SK-N-SH (cell line): ENCODE measurements at regions not wholly inside any gene's neighbourhood (a gene's known extent, or its start where the extent isn't known, plus 50 kb on each side); places are given as distances from the start of the nearest gene placed in this dataset.
A peak's percentile ranks its signal among the peaks of the same experiment; 100 is the strongest.

Experiments used
- CTCF ChIA-PET: fragments of 300-600, 350-600 bp; formaldehyde crosslinking; extraction: SDS; loops from one replicate; lab custom pipeline; 2021; lab: Yijun Ruan, JAX
- POLR2A ChIA-PET: fragments of 350-600 bp; sonication (Branson Sonifier 250); formaldehyde crosslinking; extraction: SDS; loops from one replicate; lab custom pipeline; 2020; ENCODE audit warnings: antibody characterized with exemption, inconsistent platforms; lab: Yijun Ruan, JAX
- DNase-seq: peaks from one replicate; pipeline ENCODE4 v3.0.0; 2012
- H2AFZ ChIP-seq: fragments of 200-600 bp; sonication (generic); 2 replicates; pipeline ENCODE4 v1.8.1; 2016; ENCODE audit warnings: antibody characterized with exemption, mild to moderate bottlenecking, low read depth
- H3F3A ChIP-seq: fragments of 200-600 bp; sonication (generic); replicated peaks from 2 replicates; pipeline ENCODE3; 2016; ENCODE audit warnings: antibody characterized with exemption, mild to moderate bottlenecking; ENCODE audit not compliant: insufficient read depth
- H3K27ac ChIP-seq, 2 experiments: fragments of 200-500 bp in 1 of 2; fragments of 200-600 bp in 1 of 2; sonication (Bioruptor generic) in 1 of 2; sonication (generic), shearing (Covaris generic) in 1 of 2; 2 replicates each; pipeline versions ENCODE4 v1.5.1 to v1.6.1; 2014 to 2016; ENCODE audit warnings: low read depth in 2 of 2, inconsistent platforms in 1 of 2, low read length in 1 of 2, mild to moderate bottlenecking in 1 of 2, mixed read lengths in 1 of 2
- H3K27me3 ChIP-seq: fragments of 200-600 bp; sonication (generic), shearing (Covaris generic); 2 replicates; pipeline ENCODE4 v1.6.1; 2016; ENCODE audit warnings: mixed run types; ENCODE audit not compliant: insufficient read depth
- H3K36me3 ChIP-seq, 2 experiments: fragments of 200-500 bp in 1 of 2; fragments of 200-600 bp in 1 of 2; sonication (Bioruptor generic) in 1 of 2; sonication (generic) in 1 of 2; replicated peaks in 1 of 2; 2 replicates each; pipeline versions ENCODE3 to v1.5.1; 2014 to 2016; ENCODE audit warnings: low read length in 1 of 2, mild to moderate bottlenecking in 1 of 2; ENCODE audit not compliant: insufficient read depth in 2 of 2, control insufficient read depth in 1 of 2
- H3K4me1 ChIP-seq, 2 experiments: fragments of 200-500 bp in 1 of 2; fragments of 200-600 bp in 1 of 2; sonication (Bioruptor generic) in 1 of 2; sonication (generic), shearing (Covaris generic) in 1 of 2; 2 replicates each; pipeline versions ENCODE4 v1.5.1 to v1.6.1; 2014 to 2016; ENCODE audit warnings: low read depth in 1 of 2, low read length in 1 of 2, mixed run types in 1 of 2; ENCODE audit not compliant: insufficient read depth in 2 of 2, control insufficient read depth in 1 of 2
- H3K4me2 ChIP-seq: fragments of 200-600 bp; sonication (generic), shearing (Covaris generic); 2 replicates; pipeline ENCODE4 v1.6.1; 2017; ENCODE audit warnings: mixed run types
- H3K4me3 ChIP-seq, 2 experiments: fragments of 200-500 bp in 1 of 2; fragments of 200-600 bp in 1 of 2; sonication (Bioruptor generic) in 1 of 2; sonication (generic), shearing (Covaris generic) in 1 of 2; 2 replicates each; pipeline versions ENCODE4 v1.5.1 to v1.8.1; 2014 to 2016; ENCODE audit warnings: low read depth in 2 of 2, inconsistent platforms in 1 of 2, low read length in 1 of 2, mild to moderate bottlenecking in 1 of 2, mixed read lengths in 1 of 2, moderate library complexity in 1 of 2
- H3K79me2 ChIP-seq: fragments of 200-600 bp; sonication (generic); 2 replicates; pipeline ENCODE4 v1.8.1; 2017; ENCODE audit warnings: mild to moderate bottlenecking; ENCODE audit not compliant: insufficient read depth
- H3K9ac ChIP-seq: fragments of 200-600 bp; sonication (generic); 2 replicates; pipeline ENCODE4 v1.6.1; 2017; ENCODE audit warnings: mixed run types
- H3K9me2 ChIP-seq: fragments of 200-600 bp; sonication (generic); 2 replicates; pipeline ENCODE4 v1.6.1; 2017; ENCODE audit warnings: mixed run types
- H3K9me3 ChIP-seq: fragments of 200-600 bp; sonication (generic); 2 replicates; pipeline ENCODE4 v1.6.1; 2017; ENCODE audit warnings: mixed run types, mild to moderate bottlenecking, moderate library complexity
- H4K20me1 ChIP-seq: fragments of 200-600 bp; sonication (generic); 2 replicates; pipeline ENCODE4 v1.6.1; 2017; ENCODE audit warnings: mild to moderate bottlenecking, mixed run types; ENCODE audit not compliant: insufficient read depth
- CHD2 ChIP-seq: fragments of 150-350 bp; IDR thresholded peaks from 2 replicates; pipeline ENCODE4 v1.6.1; 2018; ENCODE audit warnings: low read length; ENCODE audit not compliant: partially characterized antibody
- ELF1 ChIP-seq: IDR thresholded peaks from 2 replicates; pipeline ENCODE4 v1.4.0; 2012
- EP300 ChIP-seq, 2 experiments: IDR thresholded peaks; 2 replicates each; pipeline versions ENCODE4 v1.4.0 to v1.6.1; 2012; ENCODE audit warnings: borderline replicate concordance in 1 of 2, low read depth in 1 of 2, low read length in 1 of 2
- FOSL2 ChIP-seq: IDR thresholded peaks from 2 replicates; pipeline ENCODE4 v1.4.0; 2012; ENCODE audit warnings: low read depth, mild to moderate bottlenecking, moderate library complexity, borderline replicate concordance
- FOXJ3 ChIP-seq: sonication (generic); formaldehyde crosslinking; IDR thresholded peaks from 2 replicates; pipeline ENCODE4 v1.5.1; 2020; ENCODE audit warnings: mild to moderate bottlenecking, missing genetic modification reagents
- FOXM1 ChIP-seq: IDR thresholded peaks from 2 replicates; pipeline ENCODE4 v1.4.0; 2012; ENCODE audit warnings: low read depth, mild to moderate bottlenecking
- GABPA ChIP-seq: IDR thresholded peaks from 2 replicates; pipeline ENCODE4 v1.4.0; 2012; ENCODE audit warnings: low read depth, mild to moderate bottlenecking
- GATA2 ChIP-seq: sonication (generic); formaldehyde crosslinking; IDR thresholded peaks from 2 replicates; pipeline ENCODE4 v1.5.0; 2020; ENCODE audit warnings: mild to moderate bottlenecking, missing genetic modification reagents
- JUND ChIP-seq: IDR thresholded peaks from 2 replicates; pipeline ENCODE4 v1.4.0; 2012
- MAX ChIP-seq: IDR thresholded peaks from 2 replicates; pipeline ENCODE4 v1.4.0; 2012; ENCODE audit warnings: low read depth
- NFIC ChIP-seq: IDR thresholded peaks from 2 replicates; pipeline ENCODE4 v1.4.0; 2012; ENCODE audit warnings: borderline replicate concordance
- PBX3 ChIP-seq: IDR thresholded peaks from 2 replicates; pipeline ENCODE4; 2012
- POLR2AphosphoS5 ChIP-seq: IDR thresholded peaks from 2 replicates; pipeline ENCODE4 v1.6.1; 2012; ENCODE audit warnings: low read depth, low read length
- RAD21 ChIP-seq: IDR thresholded peaks from 2 replicates; pipeline ENCODE4 v1.6.1; 2012; ENCODE audit warnings: mild to moderate bottlenecking, low read length
- REST ChIP-seq: IDR thresholded peaks from 2 replicates; pipeline ENCODE4 v1.6.1; 2012; ENCODE audit warnings: mild to moderate bottlenecking, low read depth, low read length, moderate library complexity
- SMC3 ChIP-seq: IDR thresholded peaks from 2 replicates; pipeline ENCODE4 v1.6.1; 2012; ENCODE audit warnings: low read depth, low read length, improper control_type of control experiment
- TAF1 ChIP-seq: IDR thresholded peaks from 2 replicates; pipeline ENCODE4 v1.6.1; 2012; ENCODE audit warnings: low read depth, mild to moderate bottlenecking, low read length, moderate library complexity, borderline replicate concordance
- TCF12 ChIP-seq: IDR thresholded peaks from 2 replicates; pipeline ENCODE4 v1.4.0; 2012
- USF1 ChIP-seq: IDR thresholded peaks from 2 replicates; pipeline ENCODE4 v1.4.0; 2012; ENCODE audit warnings: low read depth, borderline replicate concordance
- USF2 ChIP-seq: fragments of 150-350 bp; IDR thresholded peaks from 2 replicates; pipeline ENCODE4 v1.6.1; 2017; ENCODE audit warnings: antibody characterized with exemption, low read length, low read depth, borderline replicate concordance
- WGBS: methylation state at CpG from one replicate; pipeline ENCODE4 v1.1.6; 2017; ENCODE audit warnings: low lambda C conversion rate; 5-methylcytosine and 5-hydroxymethylcytosine counted together

GRCh38 chr13:50684366-50684765 lies 159.1 kb downstream of the DLEU7 start (continued):
- TF ChIP-seq EP300 (IDR thresholded peaks at IDR 0.05; ENCODE audit: borderline replicate concordance in 1 of 2, low read depth in 1 of 2, low read length in 1 of 2) (no peak), FOSL2 (no peak)

- H3K4me1 ChIP-seq, result peaks cover 7 to 8% of the 10 kb centered on the region in 2 experiments; a peak in 3 of 4 replicates
- 43% methylated on average over 3 of the region's 3 CpGs for WGBS
- peak overlapping the region; percentile 32; the same call in 1 of the 2 replicates for H3K4me2 ChIP-seq
- H3K27ac ChIP-seq, result peak overlapping the region in 1 of 2 experiments; percentile 60; a peak in 3 of 4 replicates
- H3K9me2 ChIP-seq, result no peaks in the 10 kb centered on the region
- DNase-seq, result no peak
- TF ChIP-seq REST (no peak), USF2 (no peak), USF1 (no peak), FOXM1 (no peak), GATA2 (CRISPR knock-in tag) (no peak), PBX3 (peak; percentile 65), GABPA (no peak), CHD2 (no peak), MAX (no peak), FOXJ3 (CRISPR knock-in tag) (no peak), EP300 (IDR thresholded peaks at IDR 0.05; ENCODE audit: borderline replicate concordance in 1 of 2, low read depth in 1 of 2, low read length in 1 of 2) (peak in 1 of 2 experiments; percentile 60; a peak in 2 of 4 replicates), POLR2AphosphoS5 (no peak), JUND (no peak), TCF12 (0 out of 2 replicates have a peak, but pooled peaks have one; percentile 29), RAD21 (no peak), NFIC (peak; percentile 60; the same call in 1 of the 2 replicates), ELF1 (no peak), TAF1 (no peak), SMC3 (no peak)
- TF ChIP-seq, all 33 proteins: peak for 4
- Histone ChIP-seq H3K27me3 (no peaks in the 10 kb centered on the region), H3K79me2 (no peaks in the 10 kb centered on the region), H4K20me1 (no peaks in the 10 kb centered on the region), H3K36me3 (no peaks in the 10 kb centered on the region), H3K9ac (no peak overlapping the region), H2AFZ (0 out of 2 replicates have a peak overlapping the region, but pooled peaks have one; percentile 31), H3F3A (no peaks in the 10 kb centered on the region), H3K9me3 (no peaks in the 10 kb centered on the region), H3K4me3 (no peak overlapping the region)
- ChIA-PET CTCF (interaction anchor here (1.2 to 1.3 kb wide), 2 partner anchors 9 to 226 kb away, joined by 3 read pairs; no protein-coding TSS in a partner anchor), POLR2A (no interaction called here)
Observed at GRCh38 chr13:50685491-50685890, 158.0 kb downstream of the DLEU7 start.
